ENCODE measurements at regions not wholly inside any gene's neighbourhood (a gene's known extent, or its start where the extent isn't known, plus 50 kb on each side); places are given as distances from the start of the nearest gene placed in this dataset.

GRCh38 chr7:106775975-106776607 is 89.0 kb upstream of the PIK3CG start:
- DNase-seq (ENCODE audit: low read depth in 2 of 2): no peak

- no peak for DNase-seq (ENCODE audit: low read depth in 2 of 2)
Observed at GRCh38 chr7:106776618-106777347, 88.3 kb upstream of the PIK3CG start.

DNA sequence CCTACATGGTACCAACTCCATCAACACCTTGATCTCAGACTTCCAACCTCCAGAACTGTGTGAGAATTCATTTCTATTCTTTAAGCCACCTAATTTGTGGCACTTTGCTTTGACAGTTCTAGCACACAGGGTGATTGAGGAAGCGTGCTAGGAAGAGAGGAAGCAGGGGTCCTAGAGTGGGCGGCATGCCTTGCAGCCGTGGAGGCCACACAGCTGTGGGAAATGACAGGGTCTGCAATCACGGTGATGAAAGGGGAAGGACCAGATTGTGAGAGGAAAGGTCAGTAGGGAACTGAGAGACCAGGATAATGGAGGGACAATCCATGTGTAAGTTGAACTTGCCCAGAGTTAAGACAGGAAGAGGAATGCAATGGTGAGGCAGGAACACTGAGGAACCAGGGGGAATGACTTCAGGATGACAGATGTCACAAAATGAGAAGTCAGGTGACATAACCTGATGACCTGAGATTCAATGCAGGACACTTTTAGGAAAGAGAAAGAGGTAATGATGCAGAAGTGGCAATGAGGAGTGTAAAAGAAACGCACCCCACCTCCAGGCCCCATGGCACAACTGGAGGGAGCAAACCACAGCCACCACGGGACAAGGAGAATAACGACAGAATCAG is 87.3 kb upstream of the PIK3CG start:
- DNase-seq (ENCODE audit: low read depth in 2 of 2): no peak

- no peak for DNase-seq (ENCODE audit: low read depth in 2 of 2)
Observed at GRCh38 chr7:106778656-106779250, 86.3 kb upstream of the PIK3CG start.

GRCh38 chr7:106779877-106780276 is 85.2 kb upstream of the PIK3CG start:
- DNase-seq (ENCODE audit: low read depth in 2 of 2): no peak

DNA sequence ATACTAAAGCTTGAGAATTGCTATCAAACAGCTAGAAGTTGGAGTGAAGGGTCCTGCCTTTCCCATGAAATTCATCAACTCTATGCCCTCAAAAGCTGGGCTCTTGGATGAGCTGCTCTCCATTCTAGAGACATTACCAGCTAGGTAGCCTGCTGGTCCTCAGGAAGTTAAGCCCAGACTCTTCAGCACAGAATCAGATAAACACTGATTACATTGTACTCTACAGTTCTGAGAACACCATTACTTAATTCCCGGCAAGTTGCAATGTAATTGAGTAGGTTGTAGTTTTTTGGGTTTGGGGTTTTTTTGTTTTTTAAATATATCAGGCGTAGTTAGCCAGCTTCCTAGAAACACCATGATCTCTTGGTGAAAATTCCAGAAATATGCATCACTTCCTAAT is 84.1 kb upstream of the PIK3CG start:
- no peak for DNase-seq (ENCODE audit: low read depth in 2 of 2)

DNA sequence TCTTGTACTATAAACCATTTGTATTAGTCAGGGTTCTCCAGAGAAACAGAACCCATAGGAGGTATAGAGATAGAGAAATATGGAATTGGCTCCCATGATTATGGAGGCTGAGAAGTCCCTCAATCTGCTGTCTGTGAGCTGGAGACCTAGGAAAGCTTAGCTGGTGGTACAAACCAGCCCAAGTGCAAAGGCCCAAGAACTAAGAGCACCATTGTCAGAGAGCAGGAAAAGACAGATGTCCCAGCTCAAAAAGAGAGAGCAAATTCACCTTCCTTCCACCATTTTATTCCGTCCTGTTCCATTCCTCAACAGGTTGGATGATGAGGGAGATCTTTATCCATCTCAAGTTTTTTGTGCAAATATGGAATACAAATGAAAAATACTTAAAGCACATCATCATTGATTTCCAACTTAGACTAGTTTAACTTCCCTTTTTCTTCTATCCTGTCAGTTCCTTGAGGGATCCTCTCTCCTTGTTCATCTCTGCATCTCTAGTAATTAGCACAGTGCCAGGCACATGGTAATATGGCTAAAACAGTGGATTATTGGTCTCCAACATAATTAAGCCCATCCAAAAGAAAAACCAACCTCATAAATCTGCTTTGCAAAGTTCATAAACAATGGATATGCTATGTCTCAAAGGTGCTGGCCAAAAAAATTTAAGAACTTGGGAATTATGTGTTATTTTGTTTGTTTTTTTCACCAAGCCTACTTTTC is 83.1 kb upstream of the PIK3CG start:
- no peak for DNase-seq (ENCODE audit: low read depth in 2 of 2)

- DNase-seq (ENCODE audit: low read depth in 2 of 2): no peak
Observed at GRCh38 chr7:106783286-106783685, 81.8 kb upstream of the PIK3CG start.

GRCh38 chr7:106788637-106789036 is 76.4 kb upstream of the PIK3CG start:
- DNase-seq (ENCODE audit: low read depth in 2 of 2): no peak

DNA sequence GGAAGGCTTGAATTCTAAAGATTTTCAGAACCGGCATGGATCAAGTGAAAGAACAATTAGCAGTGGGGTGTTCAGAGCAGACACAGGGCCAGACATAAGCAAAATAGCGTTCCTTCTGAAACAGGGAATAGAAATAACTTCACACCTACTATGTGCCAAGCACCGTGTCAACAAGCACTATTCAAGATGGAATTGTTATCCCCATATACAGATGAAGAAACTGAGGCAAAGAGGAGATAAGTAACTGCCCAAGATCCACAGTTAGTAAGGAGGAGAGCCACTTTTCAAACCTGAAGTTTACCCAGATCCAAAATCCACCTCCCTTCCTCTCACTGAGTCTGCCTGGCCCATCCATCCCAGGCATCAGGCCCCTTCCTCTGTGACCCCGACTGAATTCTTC is 73.6 kb upstream of the PIK3CG start:
- no peak for DNase-seq (ENCODE audit: low read depth in 2 of 2)

DNA sequence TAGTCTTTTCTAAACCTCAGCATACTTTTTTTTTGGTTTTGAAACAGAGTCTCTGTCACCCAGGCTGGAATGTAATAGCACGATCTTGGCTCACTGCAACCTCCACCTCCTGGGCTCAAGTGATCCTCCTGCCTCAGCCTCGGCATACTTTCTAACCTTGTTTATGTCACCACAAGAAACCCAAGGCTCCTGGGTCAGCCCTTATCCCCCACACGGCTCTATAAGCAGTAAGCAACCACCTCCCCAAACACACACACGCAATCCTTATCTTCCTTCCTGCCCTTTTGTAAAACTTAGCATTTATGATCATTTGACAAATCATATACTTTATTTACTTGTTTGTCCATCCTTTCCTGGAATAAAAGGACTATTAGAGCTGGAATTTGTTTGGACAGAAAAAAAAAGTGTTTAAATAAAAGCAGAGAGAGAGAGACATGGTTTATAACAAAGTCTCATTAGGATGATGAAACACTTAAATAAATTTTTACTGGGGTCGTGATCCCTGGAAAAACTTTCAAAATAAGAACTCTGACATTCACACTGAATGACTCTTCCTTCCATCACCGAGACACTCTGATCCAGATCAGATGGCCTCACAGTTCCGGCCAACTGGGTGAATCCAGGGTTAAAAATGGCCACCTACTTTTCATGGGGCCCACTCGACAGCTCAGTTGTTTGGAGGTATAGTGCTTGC is 72.7 kb upstream of the PIK3CG start:
- no peak for DNase-seq (ENCODE audit: low read depth in 2 of 2)

- no peak for DNase-seq (ENCODE audit: low read depth in 2 of 2)
Observed at GRCh38 chr7:106793015-106793975, 71.8 kb upstream of the PIK3CG start.

DNA sequence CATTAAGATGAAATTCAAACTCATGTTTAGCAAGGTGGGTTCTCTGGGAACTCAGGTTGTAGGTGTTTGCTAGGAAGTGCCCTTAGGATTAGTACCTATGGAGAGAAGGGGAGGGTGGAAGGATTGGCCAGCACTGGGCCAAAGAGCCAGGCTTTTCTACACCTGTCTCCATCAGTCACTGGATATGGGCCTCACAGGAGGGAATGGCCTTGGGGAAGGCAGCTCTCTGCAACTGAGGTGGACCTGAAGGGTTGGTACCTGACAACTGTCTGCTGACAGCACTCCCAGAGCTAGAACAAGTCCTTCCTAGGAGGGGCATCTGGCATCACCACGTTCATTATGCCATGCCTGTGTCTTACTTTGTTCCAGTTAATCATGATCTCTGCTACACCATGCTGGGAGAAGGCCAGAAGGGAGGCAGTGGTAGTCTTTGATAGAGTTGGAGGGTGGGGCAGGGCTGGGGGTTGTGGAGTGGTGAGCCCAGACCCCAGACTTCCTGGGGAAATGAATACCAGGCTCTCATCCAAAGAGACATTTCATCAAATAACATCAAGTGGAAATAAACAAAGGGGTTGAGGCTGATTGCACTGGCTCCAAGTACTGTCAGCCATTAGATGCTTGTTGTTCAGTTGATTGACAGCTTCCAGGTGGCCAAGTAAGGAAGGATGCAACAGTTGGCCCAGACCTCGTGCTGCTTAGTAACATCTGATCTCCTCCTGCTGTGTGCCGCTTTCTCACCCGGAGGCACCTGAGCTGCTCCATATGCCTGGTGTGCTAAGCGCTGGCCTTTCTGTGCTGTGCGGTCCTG is 70.6 kb upstream of the PIK3CG start:
- no peak for DNase-seq (ENCODE audit: low read depth in 2 of 2)

DNA sequence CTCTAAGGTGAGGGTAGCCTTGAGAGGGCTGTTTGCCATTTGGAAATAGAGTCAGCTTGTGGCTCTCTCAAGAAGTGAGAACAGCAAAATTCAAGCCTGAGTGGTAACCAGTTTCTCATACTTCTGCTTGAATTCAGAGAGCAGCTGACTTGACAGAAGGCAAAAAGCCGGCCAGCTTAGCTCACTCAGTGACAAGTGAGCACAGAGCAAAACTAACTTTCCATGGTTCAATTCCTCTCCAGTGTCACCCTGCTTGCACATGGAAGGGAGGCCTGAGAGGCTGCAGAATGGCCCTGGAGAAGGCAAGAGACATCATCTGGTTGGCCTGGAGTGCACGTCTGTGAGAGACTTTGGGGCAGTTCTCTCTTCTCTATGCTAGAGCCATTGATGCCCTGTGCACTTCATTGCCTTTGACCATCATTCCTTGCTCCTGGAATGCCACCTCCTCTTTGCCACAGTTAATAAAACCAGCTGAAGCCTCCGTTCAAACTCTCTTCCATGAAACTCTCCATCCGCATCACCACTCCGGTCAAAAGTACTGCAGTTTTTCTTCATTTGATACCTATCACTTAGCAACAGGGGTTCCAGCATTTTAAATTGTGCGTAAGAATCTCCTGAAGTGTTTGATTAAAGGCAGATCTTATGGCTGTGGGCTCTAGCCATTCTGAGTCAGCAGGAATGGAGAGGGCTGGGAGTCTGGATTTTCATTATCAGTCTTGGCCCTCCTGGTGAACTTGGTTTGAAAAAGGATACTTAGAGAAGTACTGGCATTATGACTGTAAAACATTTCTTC is 69.8 kb upstream of the PIK3CG start:
- DNase-seq (ENCODE audit: low read depth in 2 of 2): no peak

DNA sequence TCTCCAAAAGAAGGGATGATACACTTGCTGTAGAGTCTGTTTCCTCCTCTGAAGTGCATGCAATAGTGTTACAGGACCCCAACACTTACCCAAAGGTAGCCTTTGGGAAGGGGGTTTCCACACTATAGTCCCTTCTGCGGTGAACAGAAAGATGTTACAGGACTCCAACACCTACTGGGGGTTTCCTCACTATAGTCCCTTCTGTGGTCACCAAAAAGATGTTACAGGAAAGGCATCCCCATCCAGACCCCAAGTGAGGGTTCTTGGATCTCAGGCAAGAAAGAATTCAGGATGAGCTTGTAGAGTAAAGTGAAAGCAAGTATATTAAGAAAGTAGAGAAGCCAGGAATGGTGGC is 69.2 kb upstream of the PIK3CG start:
- DNase-seq (ENCODE audit: low read depth in 2 of 2): no peak

GRCh38 chr7:106797937-106798336 is 67.1 kb upstream of the PIK3CG start:
- no peak for DNase-seq (ENCODE audit: low read depth in 2 of 2)

- DNase-seq (ENCODE audit: low read depth in 2 of 2): no peak
Observed at GRCh38 chr7:106802589-106802988, 62.5 kb upstream of the PIK3CG start.

DNA sequence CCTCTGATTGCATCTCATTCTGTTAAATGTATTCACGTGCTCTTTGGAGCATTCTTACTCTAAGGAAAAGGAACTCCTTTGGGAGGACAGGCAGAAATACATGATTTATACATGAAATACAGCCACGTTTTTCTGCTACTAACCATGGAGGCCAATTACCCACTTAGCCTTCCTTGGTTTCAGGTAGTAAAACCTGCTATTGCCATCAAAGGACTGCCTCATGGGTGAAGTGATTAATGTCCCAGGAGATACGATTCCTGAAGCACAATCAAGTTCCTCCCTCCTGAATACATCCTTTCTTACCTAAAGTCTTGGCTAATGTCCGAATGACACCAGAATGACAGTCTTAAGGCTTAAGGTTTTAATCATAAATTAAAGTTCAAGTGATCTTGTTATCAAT is 58.5 kb upstream of the PIK3CG start:
- no peak for DNase-seq (ENCODE audit: low read depth in 2 of 2)

DNA sequence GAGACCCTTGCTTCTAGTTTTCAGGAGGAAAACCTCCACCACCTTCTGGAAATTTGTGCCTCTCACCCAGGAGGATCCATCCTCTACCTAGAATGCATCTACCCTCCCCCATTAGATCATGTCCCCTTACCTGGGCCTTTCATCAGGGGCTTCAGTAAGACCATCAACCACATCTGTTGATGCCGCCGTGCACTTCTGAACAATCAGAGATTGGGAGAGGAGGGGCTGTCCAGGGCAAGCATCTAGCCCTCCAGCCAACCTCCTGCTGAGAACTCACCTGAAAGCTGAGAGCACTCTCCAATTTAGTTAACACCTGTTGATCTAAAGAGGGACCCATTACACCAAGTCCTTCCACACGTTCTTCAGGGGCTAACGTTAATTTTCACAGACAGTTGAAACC is 57.6 kb upstream of the PIK3CG start:
- DNase-seq (ENCODE audit: low read depth in 2 of 2): no peak
